Liver (tissue), 3 donors: ENCODE measurements at regions not wholly inside any gene's neighbourhood (a gene's known extent, or its start where the extent isn't known, plus 50 kb on each side); places are given as distances from the start of the nearest gene placed in this dataset.

Source experiments
- EGR1 ChIP-seq, 2 donors: IDR thresholded peaks; 2 replicates each; pipeline ENCODE4 v1.6.1; 2016 to 2018; ENCODE audit warnings: antibody characterized with exemption in 2 of 2, low read depth in 2 of 2
- FOXA1 ChIP-seq: IDR thresholded peaks from 2 replicates; pipeline ENCODE4 v1.6.1; 2016; ENCODE audit warnings: antibody characterized with exemption
- GABPA ChIP-seq, 2 donors: IDR thresholded peaks in 1 of 2; conservative IDR thresholded peaks in 1 of 2; 2 replicates each; pipeline ENCODE4 v1.6.1; 2016; ENCODE audit warnings: antibody characterized with exemption in 2 of 2, mild to moderate bottlenecking in 1 of 2, moderate library complexity in 1 of 2
- JUND ChIP-seq, 2 donors: IDR thresholded peaks; 2 replicates each; pipeline ENCODE4 v1.6.1; 2016; ENCODE audit warnings: antibody characterized with exemption in 2 of 2
- RAD21 ChIP-seq, 2 donors: IDR thresholded peaks; 2 replicates each; pipeline ENCODE4 v1.6.1; 2016; ENCODE audit warnings: antibody characterized with exemption in 2 of 2, mild to moderate bottlenecking in 2 of 2
- TAF1 ChIP-seq: conservative IDR thresholded peaks from 2 replicates; pipeline ENCODE4 v1.6.1; 2016; ENCODE audit warnings: antibody characterized with exemption, mild to moderate bottlenecking
- TF ChIP-seq, protein P1 (sequence below): fragments of 150-350 bp; IDR thresholded peaks from 2 replicates; pipeline ENCODE4 v1.5.1; 2017; ENCODE audit warnings: improper control_type of control experiment, low read depth, low read length; ENCODE audit not compliant: missing input control
- TF ChIP-seq, protein P2 (sequence below): IDR thresholded peaks from 2 replicates; pipeline ENCODE4 v1.6.1; 2016; ENCODE audit warnings: antibody characterized with exemption
- donor health status: healthy.
- donor health status: healthy.

DNA sequence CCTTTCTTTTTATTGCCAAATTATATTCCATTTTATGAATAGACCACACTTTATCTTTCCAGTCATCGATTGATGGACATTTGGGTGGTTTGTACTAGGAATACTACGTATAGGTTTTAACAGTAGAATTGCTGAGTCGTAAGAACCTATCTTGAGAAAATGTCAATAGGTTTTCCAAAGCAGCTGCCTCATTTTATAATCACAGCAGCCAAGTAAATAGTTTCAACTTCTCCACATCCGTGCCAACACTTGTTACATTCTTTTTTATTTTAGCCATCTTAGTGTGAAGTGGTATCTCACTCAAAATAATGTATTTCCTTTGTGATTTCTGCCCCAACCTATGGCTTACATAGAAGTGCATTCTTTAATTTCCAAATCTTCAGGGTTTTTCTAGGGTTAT is 479.2 kb downstream of the CDH26 start:
- TF ChIP-seq, protein P1, sequence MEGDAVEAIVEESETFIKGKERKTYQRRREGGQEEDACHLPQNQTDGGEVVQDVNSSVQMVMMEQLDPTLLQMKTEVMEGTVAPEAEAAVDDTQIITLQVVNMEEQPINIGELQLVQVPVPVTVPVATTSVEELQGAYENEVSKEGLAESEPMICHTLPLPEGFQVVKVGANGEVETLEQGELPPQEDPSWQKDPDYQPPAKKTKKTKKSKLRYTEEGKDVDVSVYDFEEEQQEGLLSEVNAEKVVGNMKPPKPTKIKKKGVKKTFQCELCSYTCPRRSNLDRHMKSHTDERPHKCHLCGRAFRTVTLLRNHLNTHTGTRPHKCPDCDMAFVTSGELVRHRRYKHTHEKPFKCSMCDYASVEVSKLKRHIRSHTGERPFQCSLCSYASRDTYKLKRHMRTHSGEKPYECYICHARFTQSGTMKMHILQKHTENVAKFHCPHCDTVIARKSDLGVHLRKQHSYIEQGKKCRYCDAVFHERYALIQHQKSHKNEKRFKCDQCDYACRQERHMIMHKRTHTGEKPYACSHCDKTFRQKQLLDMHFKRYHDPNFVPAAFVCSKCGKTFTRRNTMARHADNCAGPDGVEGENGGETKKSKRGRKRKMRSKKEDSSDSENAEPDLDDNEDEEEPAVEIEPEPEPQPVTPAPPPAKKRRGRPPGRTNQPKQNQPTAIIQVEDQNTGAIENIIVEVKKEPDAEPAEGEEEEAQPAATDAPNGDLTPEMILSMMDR: no peak
- TF ChIP-seq RAD21 (IDR thresholded peaks at IDR 0.05) (no peak), TAF1 (no peak), EGR1 (IDR thresholded peaks at IDR 0.05; ENCODE audit: low read depth in 2 of 2) (no peak), JUND (IDR thresholded peaks at IDR 0.05) (no peak), FOXA1 (no peak), GABPA (IDR thresholded peaks at IDR 0.05 in 1 of 2, conservative IDR thresholded peaks at IDR 0.05 in 1 of 2) (no peak)
- TF ChIP-seq, protein P2, sequence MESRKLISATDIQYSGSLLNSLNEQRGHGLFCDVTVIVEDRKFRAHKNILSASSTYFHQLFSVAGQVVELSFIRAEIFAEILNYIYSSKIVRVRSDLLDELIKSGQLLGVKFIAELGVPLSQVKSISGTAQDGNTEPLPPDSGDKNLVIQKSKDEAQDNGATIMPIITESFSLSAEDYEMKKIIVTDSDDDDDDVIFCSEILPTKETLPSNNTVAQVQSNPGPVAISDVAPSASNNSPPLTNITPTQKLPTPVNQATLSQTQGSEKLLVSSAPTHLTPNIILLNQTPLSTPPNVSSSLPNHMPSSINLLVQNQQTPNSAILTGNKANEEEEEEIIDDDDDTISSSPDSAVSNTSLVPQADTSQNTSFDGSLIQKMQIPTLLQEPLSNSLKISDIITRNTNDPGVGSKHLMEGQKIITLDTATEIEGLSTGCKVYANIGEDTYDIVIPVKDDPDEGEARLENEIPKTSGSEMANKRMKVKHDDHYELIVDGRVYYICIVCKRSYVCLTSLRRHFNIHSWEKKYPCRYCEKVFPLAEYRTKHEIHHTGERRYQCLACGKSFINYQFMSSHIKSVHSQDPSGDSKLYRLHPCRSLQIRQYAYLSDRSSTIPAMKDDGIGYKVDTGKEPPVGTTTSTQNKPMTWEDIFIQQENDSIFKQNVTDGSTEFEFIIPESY: no peak
